Stimulated activated CD4-positive, alpha-beta T cell treated with anti-CD3 and anti-CD28 coated beads, Interleukin-12 subunit alpha, Interleukin-12 subunit beta, amount 100 ng/mL, for 4 hours (primary cell): ENCODE measurements at regions not wholly inside any gene's neighbourhood (a gene's known extent, or its start where the extent isn't known, plus 50 kb on each side); places are given as distances from the start of the nearest gene placed in this dataset.
"Not testable (repeated sequence)": the region's sequence is repeated elsewhere in the genome, so short reads cannot be mapped to it uniquely, and the experiment has no call there.

Experiments
- DNase-seq: peaks from one replicate; pipeline ENCODE4 v3.0.0-alpha.2; 2020

DNA sequence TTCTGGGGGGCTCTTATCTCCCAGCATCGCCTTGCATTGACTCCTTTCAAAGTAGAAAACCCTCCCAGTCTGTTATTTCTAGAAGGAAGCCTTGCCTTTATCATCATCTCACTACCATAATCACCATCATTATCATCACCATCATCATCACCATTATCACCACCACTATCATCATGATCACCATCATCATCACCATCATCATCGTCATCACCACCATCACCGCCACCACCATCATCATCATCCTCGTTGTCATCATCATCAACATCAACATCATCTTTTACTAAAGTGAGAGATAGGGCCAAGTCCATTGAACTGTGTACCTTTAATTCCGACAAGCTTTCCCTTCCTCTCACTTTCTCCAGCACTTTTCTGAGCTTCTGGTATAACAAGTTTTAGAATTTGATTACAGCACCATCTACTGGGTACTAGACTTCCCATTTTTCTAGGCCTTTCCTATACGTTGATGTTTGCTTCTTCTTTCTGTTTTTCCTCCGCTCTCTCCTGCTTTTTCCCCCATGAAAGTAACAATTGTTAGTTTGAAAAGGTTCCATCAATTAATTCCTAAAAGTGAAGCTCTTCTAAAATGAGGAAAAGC is 226.4 kb downstream of the BUB3 start:
- DNase-seq, result no peak

- DNase-seq, result no peak
Observed at GRCh38 chr10:123381224-123381623, 227.0 kb downstream of the BUB3 start.

DNA sequence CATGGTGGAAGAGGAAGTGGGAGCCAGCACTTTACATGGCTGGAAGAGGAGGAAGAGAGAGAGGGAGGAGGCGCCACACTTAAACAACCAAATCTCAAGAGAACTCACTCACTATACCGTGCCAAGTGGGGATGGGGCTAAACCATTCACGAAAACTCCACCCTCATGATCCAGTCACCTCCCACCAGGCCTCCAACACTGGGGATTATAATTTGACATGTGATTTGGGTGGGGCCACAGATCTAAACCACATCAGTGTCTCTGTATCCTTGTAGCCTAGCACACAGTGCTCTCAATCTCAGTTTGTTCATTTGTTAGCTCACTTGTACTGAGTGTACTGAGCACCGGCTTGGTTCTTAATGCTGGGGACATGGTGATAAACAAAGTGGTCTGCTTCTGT is 228.3 kb downstream of the BUB3 start:
- no peak for DNase-seq

DNA sequence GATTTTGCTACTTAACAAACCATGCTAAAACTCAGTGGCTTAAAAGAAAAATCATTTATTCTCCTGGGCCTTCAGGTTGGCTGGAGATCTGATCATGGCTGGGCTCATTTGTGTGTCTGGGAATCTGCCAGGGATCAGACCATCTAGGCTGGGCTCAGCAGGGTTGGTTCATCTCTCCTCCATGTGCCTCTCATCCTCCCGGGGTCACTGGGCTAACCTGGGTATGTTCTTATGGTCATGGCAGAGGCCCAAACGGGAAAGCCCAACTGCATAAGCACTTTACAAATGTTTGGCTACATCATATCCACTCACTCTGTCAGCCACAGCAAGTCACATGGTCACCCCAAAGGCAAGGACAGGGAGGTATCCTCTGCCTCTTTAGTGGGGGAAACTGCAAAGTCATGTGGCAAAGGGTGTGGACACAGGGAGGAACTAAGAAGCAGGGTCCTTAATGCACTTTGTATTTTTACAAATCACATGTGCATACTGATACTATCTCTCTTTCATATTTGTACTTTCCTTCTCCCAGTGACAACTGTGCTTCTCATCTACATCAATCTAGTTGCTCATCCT is 231.4 kb downstream of the BUB3 start:
- DNase-seq, result no peak

DNA sequence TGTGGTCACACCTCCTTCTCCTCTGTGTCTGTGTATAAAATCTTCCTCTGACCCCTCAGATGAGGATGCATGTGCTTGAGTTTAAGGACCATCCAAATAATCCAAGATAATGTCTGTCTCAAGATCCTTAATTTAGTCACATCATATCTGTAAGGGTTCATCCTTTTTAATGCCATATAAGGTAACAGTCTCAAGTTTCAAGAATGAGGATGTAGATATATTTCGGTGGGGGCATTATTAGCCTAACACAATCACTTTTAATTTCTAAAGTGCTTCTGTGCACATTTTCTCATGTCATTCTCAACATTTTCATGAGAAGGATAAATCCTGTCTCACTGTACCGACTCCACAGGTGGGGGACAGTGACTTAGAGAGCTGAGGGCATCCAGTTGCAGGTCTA is 235.3 kb downstream of the BUB3 start:
- DNase-seq, result no peak

DNA sequence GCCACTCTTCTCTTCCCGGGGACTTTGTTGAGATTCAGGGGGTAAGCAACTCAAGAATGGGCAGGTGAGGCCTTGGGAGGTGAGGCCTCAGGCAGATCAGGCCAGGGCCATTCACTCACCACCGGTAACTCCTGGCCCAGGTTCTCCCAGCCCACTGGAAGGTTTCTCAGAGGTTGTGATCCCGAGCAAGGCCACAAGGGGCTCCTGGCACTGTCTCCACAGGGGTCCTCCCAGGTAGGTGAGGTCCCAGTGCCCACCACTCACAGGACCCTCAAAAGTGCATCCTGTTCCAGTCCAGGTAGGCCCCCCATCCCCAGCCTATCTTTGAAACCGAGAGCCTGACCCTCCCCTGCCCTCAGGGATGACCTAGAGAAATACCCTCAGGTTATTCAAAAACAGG is 236.1 kb downstream of the BUB3 start:
- DNase-seq, result no peak

- DNase-seq, result no peak
Observed at GRCh38 chr10:123390874-123391273, 236.7 kb downstream of the BUB3 start.

DNA sequence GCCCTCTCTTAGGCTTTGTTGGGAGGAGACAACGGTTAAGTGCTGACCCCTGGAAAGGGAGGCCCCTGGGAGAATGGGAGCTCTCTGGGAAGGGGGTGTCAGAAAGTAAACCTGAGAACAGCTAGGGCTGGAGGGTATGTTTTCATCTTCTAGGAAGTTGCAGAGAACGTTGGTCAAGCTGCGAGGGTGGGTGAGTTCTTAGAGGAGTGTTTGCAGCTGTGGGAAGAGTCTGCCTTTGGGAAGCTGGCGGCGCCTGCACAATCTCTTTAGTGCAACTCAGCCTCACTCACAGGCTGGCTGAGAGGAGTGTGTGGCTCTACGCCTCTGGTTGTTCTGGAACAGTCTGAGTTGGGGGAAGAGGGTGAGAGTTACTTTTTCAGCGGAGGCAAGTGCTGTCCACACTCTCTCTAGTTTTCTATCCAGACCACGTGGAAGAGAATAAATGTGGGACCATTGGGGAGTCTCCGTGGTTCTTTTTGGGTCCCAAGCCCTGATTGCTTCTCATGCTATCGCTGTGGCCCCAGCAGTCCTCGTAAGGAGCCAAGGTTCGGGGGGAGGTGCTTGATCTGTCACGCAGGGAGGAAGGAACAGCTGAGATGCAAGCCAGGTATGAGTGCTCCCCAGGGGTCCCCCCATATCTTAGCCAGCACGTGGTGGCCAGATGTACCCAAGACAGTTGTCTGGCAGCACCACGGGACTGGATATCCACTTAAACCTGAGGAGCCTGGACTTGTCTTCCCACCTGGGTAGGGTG is 237.2 kb downstream of the BUB3 start:
- no peak for DNase-seq

GRCh38 chr10:123392182-123392963 is 238.2 kb downstream of the BUB3 start:
- no peak for DNase-seq

- DNase-seq, result no peak
Observed at GRCh38 chr10:123393170-123393569, 239.0 kb downstream of the BUB3 start.

DNA sequence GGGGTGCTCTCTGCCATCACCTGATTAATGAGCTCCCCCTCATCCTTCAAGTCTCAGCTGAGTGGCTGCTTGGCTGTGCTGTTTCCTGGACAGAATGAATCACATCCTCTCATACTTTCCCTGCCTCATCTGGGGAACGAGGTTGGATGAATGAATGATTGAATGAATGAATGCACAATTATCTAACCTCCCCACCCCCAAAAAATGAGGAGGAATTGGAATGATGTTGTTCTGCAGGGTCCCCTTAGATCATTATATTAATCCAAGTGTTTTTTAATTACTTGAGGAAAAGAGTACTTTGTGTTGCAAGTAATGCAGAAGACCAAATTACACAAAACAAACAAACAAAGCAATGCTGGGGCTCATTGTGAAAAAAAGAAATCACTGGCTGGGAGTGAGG is 240.2 kb downstream of the BUB3 start:
- no peak for DNase-seq

GRCh38 chr10:123395234-123395633 is 241.0 kb downstream of the BUB3 start:
- not testable (repeated sequence) for DNase-seq

DNA sequence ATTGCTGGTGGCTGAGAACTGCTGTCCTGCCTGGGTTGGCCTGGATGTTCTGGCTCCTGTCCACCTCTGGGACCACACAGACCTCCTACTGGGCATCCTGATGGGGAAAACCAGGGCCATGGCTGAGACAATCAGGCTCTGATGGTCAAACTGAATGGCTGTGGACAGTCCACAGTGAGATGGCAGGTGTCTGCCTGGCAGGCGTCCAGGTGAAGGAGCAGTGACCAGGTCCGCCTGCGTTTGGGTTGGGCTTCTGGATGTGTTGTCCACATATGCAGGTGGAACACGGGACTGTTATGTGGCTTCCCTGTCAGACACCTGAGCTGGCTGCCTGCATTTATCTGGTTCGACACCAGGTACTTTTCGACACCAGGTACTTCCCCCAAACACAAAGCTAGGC is 241.7 kb downstream of the BUB3 start:
- DNase-seq, result no peak

GRCh38 chr10:123398180-123398591 is 244.0 kb downstream of the BUB3 start:
- DNase-seq, result no peak

DNA sequence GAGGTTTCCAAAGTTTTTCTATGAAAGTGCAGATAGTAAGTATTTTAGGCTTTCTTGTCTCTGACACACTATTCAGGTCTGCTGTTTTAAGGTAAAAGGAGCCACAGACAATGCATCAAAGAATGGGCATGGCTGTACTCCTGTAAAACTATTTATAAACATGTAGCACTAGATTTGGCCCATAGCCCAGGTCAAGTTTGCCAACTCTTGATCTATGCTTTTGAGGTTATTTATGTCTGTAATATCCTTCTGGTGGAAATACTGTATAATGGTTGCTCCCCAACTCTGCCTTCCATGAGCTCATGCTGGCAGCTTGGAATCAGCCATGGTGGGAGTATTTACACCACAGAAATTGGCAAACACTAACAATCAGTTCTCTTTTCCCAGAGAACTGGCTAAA is 244.6 kb downstream of the BUB3 start:
- DNase-seq, result no peak

GRCh38 chr10:123399276-123399839 is 245.2 kb downstream of the BUB3 start:
- DNase-seq, result no peak

GRCh38 chr10:123402021-123402420 is 247.8 kb downstream of the BUB3 start:
- no peak for DNase-seq

DNA sequence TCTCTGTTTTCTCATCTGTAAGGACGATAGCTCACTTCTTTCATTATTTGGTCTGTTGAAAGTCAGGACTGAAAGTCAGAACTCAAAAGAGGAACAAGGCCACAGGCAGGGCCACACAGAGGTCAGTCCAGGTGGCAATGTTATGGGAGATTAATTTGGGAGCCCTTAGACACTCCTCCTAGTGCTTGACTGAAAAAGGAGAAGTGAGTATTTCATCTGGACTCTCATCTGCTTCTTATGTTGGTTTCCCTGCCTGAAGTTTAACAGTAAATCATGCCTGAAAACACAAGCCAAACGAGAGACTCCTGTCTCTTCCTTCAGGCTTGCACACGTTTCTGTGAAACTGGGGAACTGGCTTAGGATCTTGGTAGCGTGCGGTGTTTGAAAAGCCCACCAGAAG is 248.5 kb downstream of the BUB3 start:
- DNase-seq, result no peak

DNA sequence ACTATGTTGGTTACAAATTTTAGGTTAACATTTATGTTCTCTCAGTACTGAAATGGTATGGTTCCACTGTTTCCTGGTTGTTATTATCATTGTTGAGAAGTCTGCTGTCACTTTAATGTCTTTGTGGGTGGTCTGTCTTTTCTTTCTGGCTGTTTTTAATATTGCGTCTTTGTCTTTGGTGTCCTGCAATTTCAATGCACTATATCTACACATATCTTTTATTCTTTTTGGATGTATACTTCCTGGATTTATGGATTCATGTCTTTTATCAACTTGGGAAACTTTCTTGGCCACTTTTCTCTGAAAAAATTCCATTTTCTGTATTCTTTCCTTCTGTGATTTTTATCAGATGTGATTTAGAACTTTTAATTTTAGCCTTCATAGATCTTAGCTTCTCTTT is 250.2 kb downstream of the BUB3 start:
- DNase-seq, result no peak

DNA sequence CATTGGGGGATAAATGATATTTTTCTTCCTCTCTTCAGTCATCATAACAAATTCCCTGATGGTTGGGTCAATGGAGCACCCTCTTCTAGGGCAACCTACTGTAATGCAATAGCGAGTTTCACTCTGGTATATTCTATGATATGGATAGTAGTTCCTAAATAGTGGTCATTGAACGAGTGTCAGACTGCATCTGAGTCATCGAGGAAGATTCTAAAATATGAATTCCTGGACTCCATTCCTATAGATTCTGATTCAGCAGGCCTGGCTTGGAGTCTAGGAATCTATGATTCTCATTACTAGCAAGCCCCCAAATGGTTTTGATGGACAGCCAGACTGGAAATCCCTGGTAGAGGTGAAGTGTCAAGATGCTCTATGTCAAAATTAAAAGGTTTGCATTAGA is 254.5 kb downstream of the BUB3 start:
- DNase-seq, result no peak

DNA sequence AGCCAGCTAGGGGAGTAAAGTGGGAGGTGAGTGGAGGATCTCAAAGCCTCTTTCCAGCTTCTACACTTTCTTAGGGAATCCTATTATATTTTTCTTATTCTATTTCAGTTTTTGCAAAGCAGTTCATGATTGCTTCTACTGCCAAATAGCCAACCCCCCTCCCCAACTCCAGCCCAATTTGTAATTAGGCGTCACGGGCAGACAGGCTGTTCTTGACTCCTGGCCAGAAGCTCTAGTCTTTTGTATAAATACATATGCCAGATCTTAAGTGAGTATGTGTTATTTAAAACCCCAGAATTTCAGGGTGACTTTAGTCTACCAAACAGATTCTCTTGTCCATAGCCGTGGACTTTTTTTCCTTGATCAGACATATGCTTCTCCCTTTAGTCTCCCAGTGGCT is 255.2 kb downstream of the BUB3 start:
- no peak for DNase-seq

DNA sequence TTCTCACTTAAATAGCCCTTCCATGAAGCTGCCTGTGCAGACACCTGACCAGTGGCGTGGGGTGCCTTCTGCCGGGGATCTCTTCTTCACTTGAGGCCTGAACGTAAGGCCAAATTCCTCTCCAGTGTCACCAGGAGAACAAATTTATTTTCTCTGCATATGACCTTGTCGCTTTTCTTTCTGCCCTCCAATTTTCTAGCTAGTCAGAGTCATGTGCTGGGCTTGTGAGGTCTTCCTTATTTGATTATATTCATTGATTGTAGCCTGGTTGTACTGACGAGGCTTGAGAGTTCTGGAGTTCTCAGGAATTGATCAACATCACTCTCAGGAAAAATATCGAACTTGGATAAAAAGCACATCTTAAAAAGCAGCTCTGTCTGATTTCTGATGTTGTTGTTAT is 255.7 kb downstream of the BUB3 start:
- no peak for DNase-seq

DNA sequence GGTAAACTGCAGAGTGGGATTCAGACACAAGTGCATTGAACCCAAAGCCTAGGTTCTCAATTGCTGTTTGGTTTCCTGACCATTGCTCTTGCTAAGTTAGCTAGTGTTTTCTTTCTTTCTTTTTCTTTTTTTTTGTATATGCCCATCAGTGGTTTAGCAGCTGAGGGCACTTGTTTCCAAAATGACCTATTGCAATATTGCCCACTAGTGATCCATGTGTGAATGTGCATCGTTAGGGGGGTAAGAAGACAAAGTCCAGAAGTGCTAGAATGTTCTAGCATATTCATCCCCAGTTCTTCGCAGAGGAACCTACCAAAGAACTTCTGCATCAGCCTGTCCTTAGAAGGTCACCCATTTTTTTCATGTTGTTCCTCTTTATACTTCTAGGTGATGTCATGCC is 252.8 kb upstream of the GPR26 start:
- DNase-seq, result no peak

DNA sequence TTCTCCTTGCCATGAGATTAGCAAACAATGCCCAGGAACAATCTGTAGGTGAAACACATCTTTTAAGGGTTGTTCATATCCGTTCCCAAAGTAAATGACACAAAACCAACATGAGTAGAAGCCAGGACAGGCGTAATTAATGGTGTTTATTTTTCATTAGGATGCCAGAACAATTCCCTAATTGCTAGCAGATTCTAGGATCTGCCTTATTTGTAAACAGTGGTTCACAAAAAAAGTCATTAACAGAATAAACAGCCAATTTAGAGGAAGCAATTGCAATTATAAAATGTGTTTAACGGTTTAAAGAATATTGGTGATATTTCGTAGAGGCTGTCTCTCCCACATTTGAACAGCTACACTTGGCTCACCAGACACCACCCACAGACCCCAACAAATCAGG is 250.6 kb upstream of the GPR26 start:
- DNase-seq, result no peak
